GM12878 (cell line): ENCODE measurements at regions not wholly inside any gene's neighbourhood (a gene's known extent, or its start where the extent isn't known, plus 50 kb on each side); places are given as distances from the start of the nearest gene placed in this dataset.

Experiments used
- ATAC-seq: fragments of 200-7000 bp; cut with Tn5 transposase; 3 replicates; pipeline ENCODE4 v1.9.1; 2020; ENCODE audit warnings: mild to moderate bottlenecking, moderate library complexity
- BruUV-seq: library from RNA; stranded (reverse); fragments of 400-500 nt; replicated peaks from 2 replicates; lab custom pipeline; 2021; lab: Mats Ljungman, UMichigan
- CTCF ChIA-PET: fragments of 300-600 bp; sonication (Branson Sonifier 250); formaldehyde crosslinking; extraction: SDS; loops from one replicate; lab custom pipeline; 2021; ENCODE audit warnings: inconsistent platforms; lab: Yijun Ruan, JAX
- POLR2A ChIA-PET: fragments of 350-600 bp; formaldehyde crosslinking; extraction: SDS; loops from one replicate; lab custom pipeline; 2021; ENCODE audit warnings: inconsistent platforms; lab: Charles Lee
- RAD21 ChIA-PET: fragments of 300-600 bp; sonication (Branson Sonifier 250); formaldehyde crosslinking; loops from one replicate; lab custom pipeline; 2023; ENCODE audit warnings: antibody characterized with exemption; ENCODE audit not compliant: unreplicated experiment; lab: Charles Lee
- SMC1A ChIA-PET: fragments of 300-600 bp; sonication (Branson Sonifier 250); formaldehyde crosslinking; loops from one replicate; lab custom pipeline; 2023; ENCODE audit not compliant: unreplicated experiment, uncharacterized antibody; lab: Charles Lee
- DNase-seq: peaks from one replicate; pipeline ENCODE4 v3.0.0-alpha.2; 2011; ENCODE audit warnings: low read depth, low spot score
- FAIRE-seq: peaks from 3 replicates; lab custom pipeline; 2011; peaks lifted over from hg19 to GRCh38; lab: Jason Lieb, UNC
- H2AFZ ChIP-seq: 2 replicates; pipeline ENCODE4 v1.6.0; 2011; ENCODE audit warnings: low read depth, low read length, control low read depth; ENCODE audit not compliant: control insufficient read depth
- H3K27ac ChIP-seq: 2 replicates; pipeline ENCODE4 v1.5.1; 2011; ENCODE audit warnings: control low read depth; ENCODE audit not compliant: control insufficient read depth, insufficient read depth
- H3K27me3 ChIP-seq, 2 experiments: replicated peaks in 1 of 2; 2 replicates each; pipeline versions ENCODE4 v1.6.0 to v1.6.1; 2011; ENCODE audit warnings: low read length in 1 of 2; ENCODE audit not compliant: control insufficient read depth in 2 of 2, insufficient read depth in 2 of 2
- H3K36me3 ChIP-seq, 2 experiments: 2 replicates each; pipeline ENCODE4 v1.5.1; 2011; ENCODE audit warnings: low read length in 1 of 2; ENCODE audit not compliant: control insufficient read depth in 2 of 2, insufficient read depth in 2 of 2
- H3K4me1 ChIP-seq: 2 replicates; pipeline ENCODE4 v1.6.1; 2011; ENCODE audit warnings: mild to moderate bottlenecking, low read length, moderate library complexity, mixed read lengths; ENCODE audit not compliant: control insufficient read depth, insufficient read depth
- H3K4me2 ChIP-seq: 2 replicates; pipeline ENCODE4 v1.6.0; 2011; ENCODE audit warnings: control low read depth; ENCODE audit not compliant: control insufficient read depth, insufficient read depth
- H3K4me3 ChIP-seq: fragments of 200-600 bp; sonication (generic); 2 replicates; pipeline ENCODE4 v1.5.1; 2016
- H3K79me2 ChIP-seq: 2 replicates; pipeline ENCODE4 v1.6.0; 2011; ENCODE audit warnings: low read length; ENCODE audit not compliant: control insufficient read depth, insufficient read depth
- H3K9ac ChIP-seq: 2 replicates; pipeline ENCODE4 v1.8.0; 2011; ENCODE audit warnings: low read length, control low read depth, mixed read lengths; ENCODE audit not compliant: control insufficient read depth, insufficient read depth
- H3K9me3 ChIP-seq: replicated peaks from 3 replicates; pipeline ENCODE4 v1.5.1; 2011; ENCODE audit warnings: mild to moderate bottlenecking, low read length; ENCODE audit not compliant: control insufficient read depth, insufficient read depth
- H4K20me1 ChIP-seq: 2 replicates; pipeline ENCODE4 v1.6.0; 2011; ENCODE audit not compliant: control insufficient read depth, insufficient read depth
- CHD1 ChIP-seq: IDR thresholded peaks from 2 replicates; pipeline ENCODE4 v1.6.1; 2012; ENCODE audit warnings: low read depth, low read length, improper control_type of control experiment
- ESRRA ChIP-seq: IDR thresholded peaks from 2 replicates; pipeline ENCODE4 v1.6.1; 2012; ENCODE audit warnings: mild to moderate bottlenecking, low read length, improper control_type of control experiment
- FOXM1 ChIP-seq: IDR thresholded peaks from 2 replicates; pipeline ENCODE4 v1.6.1; 2012; ENCODE audit warnings: low read depth, mild to moderate bottlenecking, inconsistent platforms, low read length, moderate library complexity
- GABPA ChIP-seq: IDR thresholded peaks from 2 replicates; pipeline ENCODE4 v1.6.1; 2014; ENCODE audit warnings: antibody characterized with exemption, low read depth, mild to moderate bottlenecking, inconsistent platforms
- JUND ChIP-seq: IDR thresholded peaks from 2 replicates; pipeline ENCODE4 v1.6.1; 2012; ENCODE audit warnings: low read depth, mild to moderate bottlenecking, low read length, improper control_type of control experiment, moderate library complexity
- MYC ChIP-seq: IDR thresholded peaks from 2 replicates; pipeline ENCODE4 v1.6.1; 2011; ENCODE audit warnings: mild to moderate bottlenecking, low read length, moderate library complexity, inconsistent platforms; ENCODE audit not compliant: insufficient read depth, insufficient replicate concordance, insufficient read length, severe bottlenecking
- NR2C1 ChIP-seq: fragments of 450-650 bp; IDR thresholded peaks from 2 replicates; pipeline ENCODE4 v1.6.1; 2017; ENCODE audit warnings: antibody characterized with exemption, mild to moderate bottlenecking, moderate library complexity
- PML ChIP-seq: IDR thresholded peaks from 2 replicates; pipeline ENCODE4 v1.6.1; 2012; ENCODE audit warnings: low read length, inconsistent platforms
- POLR2AphosphoS5 ChIP-seq: IDR thresholded peaks from 2 replicates; pipeline ENCODE4 v1.6.1; 2011; ENCODE audit warnings: mild to moderate bottlenecking, low read length, inconsistent platforms
- RAD51 ChIP-seq: fragments of 450-650 bp; IDR thresholded peaks from 2 replicates; pipeline ENCODE4 v1.6.1; 2016; ENCODE audit warnings: moderate library complexity, mild to moderate bottlenecking, inconsistent platforms
- RELA ChIP-seq: fragments of 450-650 bp; IDR thresholded peaks from 2 replicates; pipeline ENCODE4 v1.8.0; 2014; ENCODE audit warnings: borderline replicate concordance; ENCODE audit not compliant: partially characterized antibody
- WRNIP1 ChIP-seq: IDR thresholded peaks from 2 replicates; pipeline ENCODE4 v1.6.1; 2011; ENCODE audit warnings: low read depth, low read length, improper control_type of control experiment, borderline replicate concordance
- YBX1 ChIP-seq: fragments of 450-650 bp; IDR thresholded peaks from 2 replicates; pipeline ENCODE4 v1.6.1; 2016; ENCODE audit warnings: antibody characterized with exemption
- YY1 ChIP-seq: IDR thresholded peaks from 2 replicates; pipeline ENCODE4 v1.6.1; 2011; ENCODE audit warnings: low read depth, mild to moderate bottlenecking, low read length
- ZBED1 ChIP-seq: IDR thresholded peaks from 2 replicates; pipeline ENCODE4 v1.6.1; 2016; ENCODE audit warnings: borderline replicate concordance
- ZBTB4 ChIP-seq: fragments of 450-650 bp; formaldehyde crosslinking; IDR thresholded peaks from 2 replicates; pipeline ENCODE4 v1.4.0; 2022; ENCODE audit warnings: mild to moderate bottlenecking, moderate library complexity
- WGBS: methylation state at CpG from one replicate; pipeline ENCODE4 v1.1.6; 2016; ENCODE audit warnings: low lambda C conversion rate; ENCODE audit not compliant: insufficient replicate concordance, insufficient coverage; ENCODE audit errors: missing lambda C conversion rate; 5-methylcytosine and 5-hydroxymethylcytosine counted together
- in situ Hi-C: fragments of 300-500 bp; cut with MboI; formaldehyde crosslinking; loops from 9 replicates; pipeline ENCODE4 v1.14.3; 2018; ENCODE audit warnings: mixed read lengths
- intact Hi-C: fragments of 100-400 bp; cut with micrococcal nuclease; formaldehyde crosslinking; loops from one replicate; pipeline ENCODE4 v1.14.2; 2022; ENCODE audit not compliant: unreplicated experiment

GRCh38 chrX:45428831-45429230, 228.2 kb upstream of the DIPK2B start:
- Histone ChIP-seq H3K27me3 (no peaks in the 10 kb centered on the region), H3K4me1 (no peaks in the 10 kb centered on the region), H3K27ac (no peak overlapping the region), H3K4me2 (no peak overlapping the region), H2AFZ (no peak overlapping the region), H4K20me1 (no peaks in the 10 kb centered on the region), H3K4me3 (no peak overlapping the region), H3K36me3 (no peaks in the 10 kb centered on the region), H3K79me2 (no peaks in the 10 kb centered on the region), H3K9ac (no peak overlapping the region), H3K9me3 (no peaks in the 10 kb centered on the region)
- ATAC-seq (no peak), DNase-seq (no peak), FAIRE-seq (no peak)
- CTCF ChIA-PET = no interaction called here
- TF ChIP-seq FOXM1 (no peak), ESRRA (no peak), NR2C1 (no peak), POLR2AphosphoS5 (no peak), PML (no peak)
- RAD21 ChIA-PET = no interaction called here
- in situ Hi-C loops = no loop called here
- intact Hi-C loops = no loop called here
- 18% methylated on average over 2 of the region's 2 CpGs for WGBS
- SMC1A ChIA-PET = no interaction called here
- POLR2A ChIA-PET = no interaction called here
- BruUV-seq = no TSS peak

- Histone ChIP-seq H2AFZ (no peak overlapping the region), H3K4me1 (no peaks in the 10 kb centered on the region), H3K9me3 (no peaks in the 10 kb centered on the region), H3K9ac (no peak overlapping the region), H3K4me2 (no peak overlapping the region), H3K27me3 (no peaks in the 10 kb centered on the region), H3K79me2 (no peaks in the 10 kb centered on the region), H4K20me1 (no peaks in the 10 kb centered on the region), H3K4me3 (no peak overlapping the region), H3K27ac (no peak overlapping the region), H3K36me3 (no peaks in the 10 kb centered on the region)
- no peak for FAIRE-seq
- ATAC-seq = no peak
- ChIA-PET POLR2A (no interaction called here), RAD21 (no interaction called here), SMC1A (interaction anchor here (0.8 kb wide), 1 partner anchor 26 kb away, joined by 3 read pairs; no protein-coding TSS in a partner anchor), CTCF (interaction anchor here (0.7 kb wide), 1 partner anchor 379 kb away, joined by 3 read pairs; no protein-coding TSS in a partner anchor)
- intact Hi-C loops = no loop called here
- in situ Hi-C loops = no loop called here
- BruUV-seq = no TSS peak
- no peak for DNase-seq
- no peak for TF ChIP-seq YY1
- TF ChIP-seq ZBTB4 = no peak
- TF ChIP-seq CHD1 = no peak
- TF ChIP-seq GABPA = no peak
- TF ChIP-seq YBX1 = no peak
- TF ChIP-seq WRNIP1 = no peak
- no peak for TF ChIP-seq JUND
- no peak for TF ChIP-seq RELA
- no peak for TF ChIP-seq RAD51
- TF ChIP-seq ZBED1 = no peak
- no peak for TF ChIP-seq MYC
These were observed 223.7 kb upstream of the DIPK2B start for GRCh38 chrX:45424326-45424725.
